Astrocyte of the spinal cord (primary cell): ENCODE measurements at regions not wholly inside any gene's neighbourhood (a gene's known extent, or its start where the extent isn't known, plus 50 kb on each side); places are given as distances from the start of the nearest gene placed in this dataset.

Experiments
- DNase-seq: peaks from one replicate; pipeline ENCODE4 v3.0.0; 2011; ENCODE audit warnings: low read depth, low spot score
- H3K4me3 ChIP-seq: 2 replicates; pipeline ENCODE4 v1.5.1; 2011; ENCODE audit warnings: low read depth, mild to moderate bottlenecking, low read length, moderate library complexity
- CTCF ChIP-seq: IDR thresholded peaks from 2 replicates; pipeline ENCODE4 v1.5.1; 2012; ENCODE audit warnings: low read depth, mild to moderate bottlenecking, low read length, inconsistent platforms
- in situ Hi-C: cut with HindIII; loops from 2 replicates; pipeline ENCODE4 v1.10.0; 2017; ENCODE audit warnings: low sequenced_read_pairs

GRCh38 chr11:101195294-101195693 lies 65.7 kb upstream of the PGR start:
- no peak for TF ChIP-seq CTCF
- in situ Hi-C loops, result no loop called here
- no peak overlapping the region for H3K4me3 ChIP-seq
- no peak for DNase-seq

GRCh38 chr11:101188801-101189200 lies 59.2 kb upstream of the PGR start:
- in situ Hi-C loops, result no loop called here
- no peak for TF ChIP-seq CTCF
- H3K4me3 ChIP-seq, result no peak overlapping the region
- DNase-seq, result no peak

GRCh38 chr11:101188173-101188572 lies 58.6 kb upstream of the PGR start:
- DNase-seq, result no peak
- in situ Hi-C loops, result no loop called here
- H3K4me3 ChIP-seq, result no peak overlapping the region
- TF ChIP-seq CTCF, result no peak

GRCh38 chr11:101187748-101188147 lies 58.1 kb upstream of the PGR start:
- in situ Hi-C loops, result no loop called here
- DNase-seq, result no peak
- H3K4me3 ChIP-seq, result no peak overlapping the region
- no peak for TF ChIP-seq CTCF

- TF ChIP-seq CTCF, result no peak
- in situ Hi-C loops, result no loop called here
- no peak for DNase-seq
Observed at GRCh38 chr11:101185985-101186384, 56.4 kb upstream of the PGR start.

GRCh38 chr11:101182467-101182866 lies 52.9 kb upstream of the PGR start:
- no peak for DNase-seq
- no peak overlapping the region for H3K4me3 ChIP-seq
- TF ChIP-seq CTCF, result no peak
- in situ Hi-C loops, result no loop called here

More at GRCh38 chr11:101185985-101186384, 56.4 kb upstream of the PGR start:
- no peak overlapping the region for H3K4me3 ChIP-seq

GRCh38 chr11:101180481-101180880 lies 50.9 kb upstream of the PGR start:
- in situ Hi-C loops, result no loop called here
- H3K4me3 ChIP-seq, result no peak overlapping the region
- DNase-seq, result no peak
- TF ChIP-seq CTCF, result no peak
